ENCODE measurements at regions not wholly inside any gene's neighbourhood (a gene's known extent, or its start where the extent isn't known, plus 50 kb on each side); places are given as distances from the start of the nearest gene placed in this dataset.

DNA sequence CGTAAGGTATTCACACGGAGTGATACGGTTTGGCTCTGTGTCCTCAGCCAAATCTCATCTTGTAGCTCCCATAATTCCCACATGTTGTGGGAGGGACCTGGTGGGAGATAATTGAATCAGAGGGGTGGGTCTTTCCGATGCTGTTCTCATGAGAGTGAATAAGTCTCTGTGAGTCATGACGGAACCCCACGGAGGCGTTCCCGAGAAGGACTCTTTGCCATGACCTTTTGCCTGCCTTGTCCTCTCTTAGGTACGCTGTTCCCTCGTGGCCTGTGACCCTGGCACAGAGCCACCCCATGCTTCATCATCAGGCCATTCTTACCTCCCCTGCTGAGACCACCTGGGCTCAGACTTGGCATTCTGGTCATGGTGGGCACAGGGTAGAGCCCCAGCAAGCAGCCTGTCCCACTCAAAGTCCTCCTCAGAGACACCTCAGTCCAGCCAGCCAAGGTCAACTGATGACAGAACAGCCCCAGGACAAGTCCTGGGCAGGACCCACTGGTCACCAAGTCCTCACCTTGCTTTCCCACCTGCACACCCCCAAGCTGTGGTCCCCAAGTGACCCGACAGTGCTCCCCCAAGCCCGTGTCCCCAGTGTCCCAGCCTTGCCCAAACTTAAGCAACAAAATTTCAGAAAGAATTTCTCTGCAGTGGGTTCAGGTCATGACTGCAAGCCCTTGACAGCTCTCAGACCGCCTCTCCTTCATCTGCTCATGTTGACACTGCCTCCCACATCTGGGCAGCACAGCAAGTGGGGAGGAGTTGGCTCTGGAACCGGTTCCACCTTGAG is 158.4 kb downstream of the ACTL8 start:
- Histone ChIP-seq H3K4ac (replicated peaks; ENCODE audit: insufficient read length, low read depth, low read length) (no peak overlapping the region), H4K5ac (ENCODE audit: insufficient read length, low read depth, low read length) (no peak overlapping the region), H3K79me1 (ENCODE audit: low read depth, low read length) (no peaks in the 10 kb centered on the region), H2AFZ (ENCODE audit: low read length) (no peak overlapping the region), H4K91ac (replicated peaks; ENCODE audit: insufficient read length, low read length) (no peak overlapping the region), H2BK15ac (ENCODE audit: low read length) (no peak overlapping the region), H3K9ac (replicated peaks in 1 of 4; ENCODE audit: extremely low read depth in 1 of 4, low read depth in 3 of 4, low read length in 3 of 4) (no peak overlapping the region), H2BK20ac (ENCODE audit: low read length) (no peak overlapping the region), H3K23me2 (ENCODE audit: low read depth, low read length) (no peaks in the 10 kb centered on the region), H2AK5ac (ENCODE audit: low read depth, low read length) (no peak overlapping the region), H3K79me2 (ENCODE audit: control insufficient read depth in 1 of 2, insufficient read depth in 2 of 2, low read length in 2 of 2) (no peaks in the 10 kb centered on the region), H4K20me1 (replicated peaks in 1 of 2; ENCODE audit: control insufficient read depth in 1 of 2, insufficient read depth in 2 of 2, low read length in 2 of 2) (no peaks in the 10 kb centered on the region), H3K4me3 (ENCODE audit: extremely low read depth in 1 of 4, insufficient read depth in 2 of 4, low read depth in 3 of 4, low read length in 4 of 4) (no peak overlapping the region), H3K4me1 (replicated peaks in 1 of 4; ENCODE audit: control insufficient read depth in 3 of 4, insufficient read depth in 4 of 4, low read length in 3 of 4) (peaks cover 0 to 11% (median 5%) of the 10 kb centered on the region in 4 experiments; a peak in 6 of 7 replicates), H3K9me3 (ENCODE audit: insufficient read depth in 2 of 2, low read depth in 1 of 2, low read length in 1 of 2) (0 out of 4 replicates have a peak, but pooled peaks cover 0 to 3% of the 10 kb centered on the region in 2 experiments), H2BK12ac (ENCODE audit: low read depth, low read length) (no peak overlapping the region), H2BK5ac (ENCODE audit: low read depth, low read length) (no peak overlapping the region), H3K36me3 (ENCODE audit: control insufficient read depth in 2 of 4, insufficient read depth in 4 of 4, low read length in 3 of 4) (no peaks in the 10 kb centered on the region), H3K18ac (ENCODE audit: extremely low read depth, low read length) (no peak overlapping the region), H2BK120ac (replicated peaks; ENCODE audit: low read depth, low read length) (no peak overlapping the region), H3K27me3 (replicated peaks in 1 of 4; ENCODE audit: control insufficient read depth in 3 of 4, extremely low read depth in 1 of 4, insufficient read depth in 3 of 4, low read length in 3 of 4) (peaks cover 0 to 4% (median 0%) of the 10 kb centered on the region in 4 experiments; a peak in 3 of 7 replicates), H3K4me2 (ENCODE audit: insufficient read depth in 1 of 2, low read depth in 2 of 2, low read length in 2 of 2) (no peak overlapping the region), H3K56ac (replicated peaks; ENCODE audit: insufficient read length, low read depth, low read length) (no peak overlapping the region), H3K23ac (ENCODE audit: insufficient read length) (no peak overlapping the region), H4K8ac (ENCODE audit: extremely low read depth, insufficient read depth, low read length) (no peak overlapping the region), H3K14ac (ENCODE audit: insufficient read length) (no peak overlapping the region), H3K27ac (ENCODE audit: low read depth, low read length) (no peak overlapping the region)
- no peak for DNase-seq (ENCODE audit: low read depth in 1 of 2, low spot score in 2 of 2)
- CTCF ChIA-PET (ENCODE audit: partially characterized antibody): interaction anchor here (0.7 to 1.0 kb wide), 2 partner anchors 10 kb away, joined by 4 to 5 read pairs; no protein-coding TSS in a partner anchor
- WGBS, 2 experiments (ENCODE audit: extremely low coverage in 1 of 2, insufficient coverage in 1 of 2, insufficient read length in 1 of 2, insufficient replicate concordance in 2 of 2, low coverage in 1 of 2, low lambda C conversion rate in 2 of 2, missing lambda C conversion rate in 1 of 2): 83% methylated on average over 14 of the region's 14 CpGs; no CpG with 5 or more reads in 1 of the 2 experiments
- FAIRE-seq: no peak
- POLR2A ChIA-PET (ENCODE audit: partially characterized antibody): interaction anchor here (0.9 kb wide), 1 partner anchor 19 kb away, joined by 3 read pairs; no protein-coding TSS in a partner anchor
- TF ChIP-seq SRF (IDR thresholded peaks at IDR 0.05; ENCODE audit: low read depth, low read length): no peak
- TF ChIP-seq, protein P1, sequence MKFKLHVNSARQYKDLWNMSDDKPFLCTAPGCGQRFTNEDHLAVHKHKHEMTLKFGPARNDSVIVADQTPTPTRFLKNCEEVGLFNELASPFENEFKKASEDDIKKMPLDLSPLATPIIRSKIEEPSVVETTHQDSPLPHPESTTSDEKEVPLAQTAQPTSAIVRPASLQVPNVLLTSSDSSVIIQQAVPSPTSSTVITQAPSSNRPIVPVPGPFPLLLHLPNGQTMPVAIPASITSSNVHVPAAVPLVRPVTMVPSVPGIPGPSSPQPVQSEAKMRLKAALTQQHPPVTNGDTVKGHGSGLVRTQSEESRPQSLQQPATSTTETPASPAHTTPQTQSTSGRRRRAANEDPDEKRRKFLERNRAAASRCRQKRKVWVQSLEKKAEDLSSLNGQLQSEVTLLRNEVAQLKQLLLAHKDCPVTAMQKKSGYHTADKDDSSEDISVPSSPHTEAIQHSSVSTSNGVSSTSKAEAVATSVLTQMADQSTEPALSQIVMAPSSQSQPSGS (IDR thresholded peaks at IDR 0.05; ENCODE audit: low read length): no peak
- TF ChIP-seq, protein P2, sequence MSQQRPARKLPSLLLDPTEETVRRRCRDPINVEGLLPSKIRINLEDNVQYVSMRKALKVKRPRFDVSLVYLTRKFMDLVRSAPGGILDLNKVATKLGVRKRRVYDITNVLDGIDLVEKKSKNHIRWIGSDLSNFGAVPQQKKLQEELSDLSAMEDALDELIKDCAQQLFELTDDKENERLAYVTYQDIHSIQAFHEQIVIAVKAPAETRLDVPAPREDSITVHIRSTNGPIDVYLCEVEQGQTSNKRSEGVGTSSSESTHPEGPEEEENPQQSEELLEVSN (IDR thresholded peaks at IDR 0.05): no peak
- TF ChIP-seq, protein P3, sequence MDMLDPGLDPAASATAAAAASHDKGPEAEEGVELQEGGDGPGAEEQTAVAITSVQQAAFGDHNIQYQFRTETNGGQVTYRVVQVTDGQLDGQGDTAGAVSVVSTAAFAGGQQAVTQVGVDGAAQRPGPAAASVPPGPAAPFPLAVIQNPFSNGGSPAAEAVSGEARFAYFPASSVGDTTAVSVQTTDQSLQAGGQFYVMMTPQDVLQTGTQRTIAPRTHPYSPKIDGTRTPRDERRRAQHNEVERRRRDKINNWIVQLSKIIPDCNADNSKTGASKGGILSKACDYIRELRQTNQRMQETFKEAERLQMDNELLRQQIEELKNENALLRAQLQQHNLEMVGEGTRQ (IDR thresholded peaks at IDR 0.05; ENCODE audit: low read length): no peak
- TF ChIP-seq KDM5A (IDR thresholded peaks at IDR 0.05; ENCODE audit: low read length): no peak
- TF ChIP-seq, protein P4, sequence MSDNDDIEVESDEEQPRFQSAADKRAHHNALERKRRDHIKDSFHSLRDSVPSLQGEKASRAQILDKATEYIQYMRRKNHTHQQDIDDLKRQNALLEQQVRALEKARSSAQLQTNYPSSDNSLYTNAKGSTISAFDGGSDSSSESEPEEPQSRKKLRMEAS (IDR thresholded peaks at IDR 0.05): no peak
- TF ChIP-seq PHF8 (conservative IDR thresholded peaks at IDR 0.05; ENCODE audit: low read depth, low read length): no peak
- TF ChIP-seq HDAC2 (IDR thresholded peaks at IDR 0.05; ENCODE audit: borderline replicate concordance in 1 of 2, low read depth in 2 of 2, low read length in 2 of 2): no peak
